ENCODE measurements at regions not wholly inside any gene's neighbourhood (a gene's known extent, or its start where the extent isn't known, plus 50 kb on each side); places are given as distances from the start of the nearest gene placed in this dataset.

GRCh38 chr2:190786404-190787166 is 94.0 kb upstream of the GLS start:
- Histone ChIP-seq H3K27ac (ENCODE audit: low read length in 2 of 2) (no peak overlapping the region), H3K4me3 (ENCODE audit: control extremely low read depth in 1 of 5, extremely low read depth in 1 of 5, insufficient read depth in 1 of 5, low read depth in 2 of 5, low read length in 4 of 5) (no peak overlapping the region), H3K4me2 (replicated peaks; ENCODE audit: low read depth, low read length, poor library complexity, severe bottlenecking) (no peak overlapping the region), H2AFZ (ENCODE audit: insufficient read depth, low read depth, low read length, poor library complexity, severe bottlenecking) (no peak overlapping the region), H3K9me3 (ENCODE audit: control extremely low read depth in 1 of 3, control insufficient read depth in 2 of 3, insufficient read depth in 1 of 3, low read length in 2 of 3) (no peaks in the 10 kb centered on the region), H4K20me1 (ENCODE audit: control insufficient read depth, insufficient read depth, low read length, poor library complexity, severe bottlenecking) (no peaks in the 10 kb centered on the region), H3K9ac (ENCODE audit: low read length) (no peak overlapping the region), H3K36me3 (replicated peaks in 1 of 2; ENCODE audit: control extremely low read depth in 1 of 2, control insufficient read depth in 1 of 2, extremely low read depth in 1 of 2, insufficient read depth in 2 of 2, low read length in 1 of 2) (no peaks in the 10 kb centered on the region), H3K4me1 (ENCODE audit: control insufficient read depth in 2 of 2, insufficient read depth in 2 of 2, low read length in 2 of 2) (no peaks in the 10 kb centered on the region), H3K79me2 (ENCODE audit: control insufficient read depth, insufficient read depth, low read length) (no peaks in the 10 kb centered on the region), H3K27me3 (replicated peaks in 1 of 4; ENCODE audit: control extremely low read depth in 1 of 4, control insufficient read depth in 3 of 4, insufficient read depth in 4 of 4, low read length in 3 of 4) (no peaks in the 10 kb centered on the region)
- CTCF ChIA-PET = no interaction called here
- TF ChIP-seq CTCF (IDR thresholded peaks at IDR 0.05) (no peak), EZH2 (IDR thresholded peaks at IDR 0.05; ENCODE audit: borderline replicate concordance, insufficient read depth, low read depth, low read length, poor library complexity, severe bottlenecking) (no peak)
- no peak for ATAC-seq (ENCODE audit: low read depth)
- 90% methylated on average over 2 of the region's 4 CpGs for WGBS (ENCODE audit: insufficient coverage)
- Mint-ChIP-seq H3K4me3 (no peak overlapping the region), H3K4me1 (no peaks in the 10 kb centered on the region), H3K9me3 (ENCODE audit: insufficient read depth) (no peaks in the 10 kb centered on the region), H3K27ac (no peak overlapping the region), H3K27me3 (peaks cover 2% of the 10 kb centered on the region)
- intact Hi-C loops (cut with micrococcal nuclease) = no loop called here
- no peak for DNase-seq
- POLR2A ChIA-PET = no interaction called here

GRCh38 chr2:190787743-190788235 is 92.8 kb upstream of the GLS start:
- POLR2A ChIA-PET = no interaction called here
- Histone ChIP-seq H3K4me2 (replicated peaks; ENCODE audit: low read depth, low read length, poor library complexity, severe bottlenecking) (no peak overlapping the region), H4K20me1 (ENCODE audit: control insufficient read depth, insufficient read depth, low read length, poor library complexity, severe bottlenecking) (no peaks in the 10 kb centered on the region), H3K4me1 (ENCODE audit: control insufficient read depth in 2 of 2, insufficient read depth in 2 of 2, low read length in 2 of 2) (no peaks in the 10 kb centered on the region), H3K79me2 (ENCODE audit: control insufficient read depth, insufficient read depth, low read length) (no peaks in the 10 kb centered on the region), H3K36me3 (replicated peaks in 1 of 2; ENCODE audit: control extremely low read depth in 1 of 2, control insufficient read depth in 1 of 2, extremely low read depth in 1 of 2, insufficient read depth in 2 of 2, low read length in 1 of 2) (no peaks in the 10 kb centered on the region), H2AFZ (ENCODE audit: insufficient read depth, low read depth, low read length, poor library complexity, severe bottlenecking) (no peak overlapping the region), H3K27me3 (replicated peaks in 1 of 4; ENCODE audit: control extremely low read depth in 1 of 4, control insufficient read depth in 3 of 4, insufficient read depth in 4 of 4, low read length in 3 of 4) (no peaks in the 10 kb centered on the region), H3K9ac (ENCODE audit: low read length) (no peak overlapping the region), H3K4me3 (ENCODE audit: control extremely low read depth in 1 of 5, extremely low read depth in 1 of 5, insufficient read depth in 1 of 5, low read depth in 2 of 5, low read length in 4 of 5) (no peak overlapping the region), H3K9me3 (ENCODE audit: control extremely low read depth in 1 of 3, control insufficient read depth in 2 of 3, insufficient read depth in 1 of 3, low read length in 2 of 3) (no peaks in the 10 kb centered on the region), H3K27ac (ENCODE audit: low read length in 2 of 2) (no peak overlapping the region)
- Mint-ChIP-seq H3K27ac (no peak overlapping the region), H3K4me3 (no peak overlapping the region), H3K9me3 (ENCODE audit: insufficient read depth) (no peaks in the 10 kb centered on the region), H3K4me1 (no peaks in the 10 kb centered on the region), H3K27me3 (no peaks in the 10 kb centered on the region)
- WGBS (ENCODE audit: insufficient coverage) = no CpG with 5 or more reads among the region's 3 CpGs
- DNase-seq (no peak), ATAC-seq (ENCODE audit: low read depth) (no peak)
- no peak for TF ChIP-seq EZH2 (IDR thresholded peaks at IDR 0.05; ENCODE audit: borderline replicate concordance, insufficient read depth, low read depth, low read length, poor library complexity, severe bottlenecking)
- TF ChIP-seq CTCF (IDR thresholded peaks at IDR 0.05) = no peak
- intact Hi-C loops (cut with micrococcal nuclease) = no loop called here
- CTCF ChIA-PET = no interaction called here

All from B cell (primary cell).